ENCODE measurements at regions not wholly inside any gene's neighbourhood (a gene's known extent, or its start where the extent isn't known, plus 50 kb on each side); places are given as distances from the start of the nearest gene placed in this dataset.

- TF ChIP-seq CTCF (IDR thresholded peaks at IDR 0.05) (no peak), EZH2 (IDR thresholded peaks at IDR 0.05) (no peak), EZH2phosphoT487 (IDR thresholded peaks at IDR 0.05) (no peak)
Measured at GRCh38 chr15:35834216-35834830, 288.4 kb upstream of the DPH6 start.

Measured in neural progenitor cell (in vitro differentiated cells).